NCI-H345 treated with DMSO at 0.1 percent for 48 hours (cell line): ENCODE measurements at regions not wholly inside any gene's neighbourhood (a gene's known extent, or its start where the extent isn't known, plus 50 kb on each side); places are given as distances from the start of the nearest gene placed in this dataset.
"Not testable (repeated sequence)": the region's sequence is repeated elsewhere in the genome, so short reads cannot be mapped to it uniquely, and the experiment has no call there.

Experiments
- DNase-seq: peaks from one replicate; lab custom pipeline; 2025; ENCODE audit not compliant: unreplicated experiment; lab: John Stamatoyannopoulos, UW

DNA sequence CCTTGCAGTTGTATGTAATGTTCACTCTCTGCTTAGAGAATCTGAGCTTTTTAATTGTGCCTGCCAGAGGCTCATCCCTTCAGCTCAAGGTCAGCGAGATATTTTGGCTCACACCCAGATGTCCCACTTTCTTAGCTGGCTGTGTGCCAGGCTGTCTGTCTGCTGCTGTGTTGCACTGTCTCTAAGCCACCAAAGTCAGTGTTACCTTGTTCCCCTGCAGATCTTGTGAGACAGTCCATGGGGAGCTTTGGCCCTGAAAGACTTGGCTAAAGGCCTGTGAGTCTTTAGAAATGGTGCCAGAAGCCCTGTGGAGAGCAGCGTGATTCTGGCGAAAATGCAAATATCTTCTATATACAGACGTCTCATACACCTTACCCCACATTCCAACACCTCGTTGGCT lies 293.7 kb downstream of the TTC6 start:
- peak; percentile 36 for DNase-seq

DNA sequence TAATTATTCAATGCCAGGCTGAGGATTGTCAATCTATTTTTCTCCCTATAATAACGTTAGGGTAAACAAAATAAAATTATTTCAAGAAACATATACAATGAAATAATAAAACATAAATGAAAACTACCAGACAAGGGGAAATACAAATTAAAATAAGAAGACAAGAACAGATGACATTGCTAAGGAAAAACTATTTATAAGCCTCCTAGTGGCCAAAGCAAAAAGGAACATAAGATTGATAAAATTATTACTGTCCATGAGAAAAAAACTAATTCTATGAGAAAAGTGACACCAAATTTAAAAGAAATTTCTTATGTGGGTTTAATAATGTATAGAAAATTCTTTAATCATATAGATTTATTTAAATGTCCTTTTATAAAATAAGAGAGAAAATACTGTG lies 294.7 kb downstream of the TTC6 start:
- no peak for DNase-seq

DNA sequence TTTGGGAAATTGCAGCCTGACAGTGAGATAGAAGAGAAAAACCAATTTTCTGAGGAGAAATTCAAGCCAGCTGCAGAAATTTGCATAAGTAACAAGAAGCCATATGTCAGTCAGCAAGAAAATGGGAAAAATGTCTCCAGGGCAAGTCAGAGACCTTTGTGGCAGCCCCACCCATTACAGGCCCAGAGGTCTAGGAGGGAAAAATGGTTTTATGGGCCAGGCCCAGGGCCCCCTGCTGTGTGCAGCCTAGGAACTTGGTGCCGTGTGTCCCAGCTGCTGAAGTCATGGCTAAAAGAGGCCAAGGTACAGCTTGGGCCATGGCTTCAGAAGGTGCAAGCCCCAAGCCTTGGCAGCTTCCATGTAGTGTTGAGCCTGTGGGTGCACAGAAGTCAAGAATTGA lies 296.1 kb downstream of the TTC6 start:
- DNase-seq, result not testable (repeated sequence)

DNA sequence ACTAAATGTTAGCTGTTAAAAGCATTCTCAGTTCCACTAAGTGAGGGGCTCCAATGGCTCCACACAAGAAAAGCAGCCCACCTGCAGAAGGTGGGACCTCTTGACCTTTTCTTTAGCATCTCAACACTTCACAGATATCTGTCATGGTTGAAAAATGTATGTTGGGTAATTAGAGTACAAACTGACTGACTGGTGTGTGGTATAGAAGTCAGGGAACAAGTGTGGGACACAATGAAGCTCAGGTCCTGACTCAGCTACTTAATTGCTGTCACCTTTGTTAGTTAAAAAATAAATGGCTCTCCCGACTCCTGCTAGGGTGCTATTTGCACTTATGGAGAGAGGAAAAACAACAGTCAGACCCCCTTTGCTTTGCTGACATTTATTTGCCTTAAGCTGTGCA lies 299.0 kb downstream of the TTC6 start:
- DNase-seq, result no peak

DNA sequence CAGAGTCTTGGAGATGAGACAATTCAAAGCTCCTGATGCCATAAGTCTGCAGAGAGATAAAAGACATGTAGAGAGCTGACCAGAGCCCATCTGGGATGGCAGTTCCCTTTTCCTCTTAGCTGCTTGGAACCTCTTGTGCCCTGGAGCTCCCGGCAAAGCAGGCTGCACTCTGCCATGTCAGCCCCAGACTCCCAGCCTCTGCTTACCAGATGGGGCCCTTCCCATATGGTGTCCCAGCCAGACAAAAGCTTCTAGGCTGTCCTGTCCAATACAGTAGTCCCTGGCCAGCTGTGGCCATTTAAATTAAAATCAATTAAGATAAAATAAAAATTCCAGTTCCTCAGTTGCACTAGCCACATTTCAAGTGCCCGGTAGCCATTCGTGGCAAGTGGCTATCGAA lies 303.9 kb downstream of the TTC6 start:
- DNase-seq, result no peak

DNA sequence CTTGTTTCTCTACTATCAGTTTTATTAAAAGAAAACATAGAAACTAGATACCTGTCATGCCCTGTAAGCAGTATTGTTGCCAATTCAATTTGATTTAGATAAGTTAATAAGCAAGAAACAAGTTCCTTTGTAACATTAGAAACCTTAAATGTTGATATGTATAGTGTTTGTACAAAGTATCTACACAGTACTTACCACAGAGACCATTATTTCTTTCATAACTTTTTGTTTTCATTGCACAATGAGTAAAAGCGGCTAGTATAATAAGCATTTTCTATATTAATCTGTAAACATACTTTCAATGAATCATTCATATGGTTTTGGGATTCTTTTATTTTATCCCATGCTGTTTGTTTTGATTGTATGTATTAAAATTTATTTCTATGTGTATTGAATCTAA lies 305.1 kb downstream of the TTC6 start:
- DNase-seq, result no peak

DNA sequence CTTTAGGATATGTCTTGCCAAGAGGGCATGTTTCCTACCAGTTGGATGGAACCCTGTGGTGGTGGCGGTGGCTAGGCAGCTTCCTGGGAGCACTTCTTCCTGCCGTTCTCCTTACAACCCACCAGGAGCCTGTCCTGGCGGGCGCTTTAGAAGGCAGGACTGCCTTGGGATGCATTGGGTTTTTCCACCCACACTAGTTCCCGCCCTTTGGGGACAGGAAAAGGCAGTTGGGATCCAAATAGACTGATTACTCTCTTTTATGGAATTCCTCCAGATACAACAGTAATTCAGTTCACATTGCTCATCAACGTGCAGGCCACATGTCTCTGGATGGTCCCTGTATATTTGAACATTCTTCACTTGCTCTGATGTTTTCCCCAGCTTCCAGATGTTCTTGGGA lies 305.7 kb upstream of the SSTR1 start:
- no peak for DNase-seq

DNA sequence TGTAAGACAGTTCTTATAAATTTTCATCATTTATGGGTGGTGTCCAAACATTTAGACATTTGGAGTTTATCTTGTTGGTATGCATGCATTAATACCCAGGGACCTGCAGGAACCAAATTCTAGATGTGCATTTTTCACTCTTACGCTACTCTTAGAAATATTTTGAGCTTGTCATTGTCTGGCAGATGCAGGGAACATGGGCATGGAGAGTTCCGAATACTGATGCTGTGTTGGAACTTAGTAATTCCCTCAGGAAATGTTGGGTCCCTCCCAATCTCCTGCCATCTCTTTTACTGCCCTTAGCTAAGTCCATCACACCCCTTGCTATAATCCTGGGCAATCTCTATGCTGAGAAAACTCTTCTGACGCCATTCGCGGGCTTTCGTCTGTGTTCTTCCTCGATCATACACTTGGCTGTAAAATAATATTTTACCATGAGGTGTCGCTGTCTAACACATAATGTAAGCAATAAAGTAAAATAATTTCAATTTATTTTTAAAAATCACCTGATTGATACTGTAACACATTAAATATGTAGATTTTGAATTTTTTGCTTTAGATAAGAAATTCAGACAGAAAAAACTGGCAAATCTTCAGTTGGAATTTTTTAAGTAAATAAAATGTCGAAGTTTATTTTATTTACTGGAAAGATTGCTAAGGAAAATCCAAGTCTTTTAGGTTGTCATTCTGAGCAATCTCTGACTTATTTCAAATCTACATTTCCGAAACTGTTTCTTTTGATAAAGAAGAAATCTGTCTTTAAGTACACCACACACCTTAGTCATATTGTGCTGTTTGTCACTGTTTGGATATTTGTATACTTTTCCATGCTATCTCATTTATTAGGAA lies 304.1 kb upstream of the SSTR1 start:
- peak; percentile 39 for DNase-seq

DNA sequence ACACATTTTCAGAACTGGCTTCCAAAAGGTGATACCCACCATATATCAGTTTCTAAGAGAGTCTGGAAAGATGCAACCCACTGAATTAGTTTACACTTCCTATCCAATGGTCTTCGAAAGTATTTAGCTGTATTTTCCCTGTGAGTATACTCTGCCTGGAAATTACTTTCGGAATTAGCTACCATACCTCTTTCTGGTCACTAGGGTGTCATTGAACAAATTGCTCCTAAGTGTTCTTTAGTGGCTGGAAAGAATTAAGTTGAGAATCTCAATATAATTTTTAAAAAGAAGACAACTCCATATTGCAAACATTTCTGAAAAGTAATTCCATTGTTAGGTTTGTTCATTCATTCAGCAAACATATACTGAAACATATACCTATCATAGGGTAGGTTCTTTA lies 283.1 kb upstream of the SSTR1 start:
- no peak for DNase-seq

DNA sequence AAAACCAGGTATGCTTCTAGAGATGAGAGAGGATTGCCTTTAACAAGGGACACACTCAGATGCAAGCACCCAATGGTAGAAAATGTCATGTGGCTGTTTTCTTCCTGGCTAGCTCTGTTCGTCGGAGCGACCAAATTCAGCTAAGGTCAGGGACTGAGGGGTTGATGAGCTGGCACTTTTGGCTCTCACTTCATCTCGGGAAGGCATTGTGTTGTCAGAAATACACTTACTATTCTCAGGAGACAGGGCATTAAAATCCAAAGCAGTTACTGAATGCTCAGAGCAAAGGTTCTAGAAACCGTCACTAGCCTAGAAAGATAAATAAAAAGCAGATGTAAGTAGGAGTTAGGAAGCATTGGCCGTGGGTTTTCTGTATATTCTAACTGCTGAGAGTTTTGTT lies 275.7 kb upstream of the SSTR1 start:
- no peak for DNase-seq

DNA sequence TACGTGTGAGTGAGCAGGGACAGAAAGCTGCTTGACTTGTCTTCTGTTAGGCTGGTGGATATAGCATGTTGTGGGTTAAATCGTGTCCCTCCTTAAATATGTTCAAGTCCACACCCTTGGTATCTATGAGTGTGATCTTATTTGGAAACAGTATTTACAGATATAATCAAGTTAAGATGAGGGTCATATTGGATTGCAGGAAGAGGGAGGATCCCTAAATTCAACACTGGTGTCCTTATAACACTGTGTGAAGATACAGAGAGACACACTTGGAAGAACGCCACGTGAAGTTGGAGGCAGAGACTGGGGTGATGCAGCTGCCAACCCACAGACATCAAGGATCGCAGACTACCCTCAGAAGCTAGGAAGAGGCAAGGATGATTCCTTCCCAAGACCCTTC lies 275.2 kb upstream of the SSTR1 start:
- DNase-seq, result no peak

DNA sequence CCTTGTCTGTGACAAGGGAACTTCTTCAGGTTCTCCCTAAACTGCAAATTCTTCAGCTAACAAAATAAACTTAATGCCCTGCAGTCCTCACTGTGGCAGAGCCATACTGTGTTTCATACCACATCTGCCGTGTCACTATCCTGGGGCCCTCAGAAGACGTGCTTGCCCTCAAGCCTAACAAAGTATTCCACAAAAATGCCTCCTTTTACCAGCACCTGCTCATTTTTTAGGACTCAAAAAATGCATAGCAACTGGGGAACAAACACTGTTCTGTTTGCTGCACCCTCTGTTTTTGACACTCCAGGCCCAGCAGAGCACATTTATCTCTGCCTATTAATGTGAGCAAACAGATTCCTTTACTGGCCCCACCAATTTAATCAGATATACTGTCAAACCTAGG lies 270.7 kb upstream of the SSTR1 start:
- DNase-seq, result no peak

DNA sequence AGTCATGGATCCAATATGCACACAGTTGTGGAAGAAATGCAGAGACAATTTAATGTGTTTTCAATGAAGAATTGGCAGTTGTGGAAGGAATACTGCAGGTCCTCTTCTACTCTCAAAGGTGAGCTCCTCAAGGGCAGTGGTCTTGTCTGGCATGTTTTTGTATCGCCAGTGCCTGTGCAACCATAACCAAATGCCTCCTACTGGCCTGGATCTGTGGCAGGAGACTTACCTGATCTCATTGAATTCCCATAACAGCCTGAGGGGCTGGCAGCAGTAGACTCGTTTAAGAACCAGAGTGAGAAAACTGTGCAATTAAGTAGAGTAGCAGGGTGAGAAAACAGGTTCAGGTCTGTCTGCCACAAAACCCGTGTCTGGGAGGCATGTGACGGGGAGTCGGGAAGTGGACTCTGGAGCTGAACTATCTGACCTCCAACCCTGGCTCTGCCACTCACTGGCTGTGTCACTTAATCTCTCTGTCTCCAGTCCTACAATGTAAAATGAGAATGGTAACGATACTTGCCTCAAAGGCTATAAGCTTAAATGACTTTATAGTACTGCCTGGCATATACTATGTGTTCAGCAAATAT lies 268.2 kb upstream of the SSTR1 start:
- no peak for DNase-seq

DNA sequence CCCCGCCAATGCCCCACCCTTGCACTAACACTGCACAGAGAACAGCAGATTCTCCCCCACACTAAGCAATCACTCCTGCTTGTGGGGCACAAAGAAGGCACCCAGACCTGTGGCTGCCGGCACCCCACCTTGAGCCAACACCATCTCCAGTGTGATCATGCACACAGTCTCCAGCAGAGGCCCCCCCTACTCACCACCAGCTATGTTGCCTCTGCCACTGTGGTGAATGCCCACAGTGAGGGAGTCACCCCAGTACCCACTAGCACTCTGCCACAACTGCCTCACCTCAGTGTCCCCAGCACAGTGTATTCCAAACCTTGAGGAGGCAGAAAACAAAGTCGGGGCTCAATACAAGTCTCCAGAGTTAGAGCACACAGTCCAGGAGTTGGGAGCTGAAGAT lies 261.7 kb upstream of the SSTR1 start:
- DNase-seq, result no peak

DNA sequence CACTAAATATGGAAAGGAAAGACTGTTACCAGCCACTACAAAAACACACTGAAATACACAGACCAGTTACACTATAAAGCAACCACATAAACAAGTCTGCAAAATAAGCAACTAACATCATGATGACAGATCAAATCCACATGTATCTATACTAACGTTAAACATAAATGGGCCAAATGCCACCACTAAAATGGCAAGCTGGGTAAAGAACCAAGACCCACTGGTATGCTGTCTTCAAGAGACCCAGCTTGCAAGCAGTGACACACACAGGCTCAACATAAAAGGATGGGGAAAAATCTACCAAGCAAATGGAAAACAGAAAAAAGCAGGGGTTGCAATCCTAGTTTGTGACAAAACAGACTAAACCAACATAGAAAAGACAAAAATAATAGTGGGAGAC lies 260.9 kb upstream of the SSTR1 start:
- no peak for DNase-seq

DNA sequence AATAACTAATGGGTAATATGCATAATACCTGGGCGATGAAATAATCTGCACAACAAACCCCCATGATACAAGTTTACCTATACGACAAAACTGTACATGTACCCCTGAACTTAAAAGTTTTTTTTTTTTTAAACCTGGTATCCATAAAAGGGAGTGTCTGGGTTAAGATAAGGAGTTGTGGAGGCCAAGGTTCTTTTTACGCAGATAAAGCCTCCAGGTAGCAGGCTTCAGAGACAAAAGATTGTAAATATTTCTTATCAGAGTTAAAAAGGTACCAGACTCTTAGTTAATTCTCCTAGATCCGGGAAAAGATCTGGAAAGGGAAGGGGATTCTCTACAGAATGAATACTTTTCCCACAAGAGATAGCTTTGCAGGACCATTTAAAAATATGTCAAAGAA lies 259.4 kb upstream of the SSTR1 start:
- DNase-seq, result no peak

DNA sequence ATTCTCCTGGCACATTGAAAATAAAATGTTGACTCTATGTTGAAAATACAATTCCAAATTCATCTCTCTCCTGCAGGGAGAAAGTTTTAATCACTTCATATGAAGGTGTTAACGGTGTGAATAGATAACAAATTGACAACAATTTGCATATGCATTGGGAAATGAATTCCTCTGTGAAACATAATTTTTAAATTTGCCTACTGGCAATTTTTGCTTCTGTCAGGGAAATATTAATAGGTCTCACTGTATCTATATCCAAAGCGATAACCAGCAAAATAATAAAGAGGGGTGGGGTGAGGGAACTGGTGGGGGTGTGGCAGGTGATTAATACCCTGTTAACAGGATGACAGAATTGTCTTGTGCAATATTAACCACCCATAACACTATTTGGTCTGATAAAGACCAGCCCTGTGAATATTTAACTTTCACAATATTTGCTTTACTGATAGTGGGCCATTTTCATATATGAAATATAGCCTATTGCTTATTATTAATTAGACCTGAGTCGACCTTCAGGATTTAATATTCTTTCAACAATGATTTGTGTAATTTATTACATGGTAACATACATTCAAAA lies 239.0 kb upstream of the SSTR1 start:
- DNase-seq, result no peak

DNA sequence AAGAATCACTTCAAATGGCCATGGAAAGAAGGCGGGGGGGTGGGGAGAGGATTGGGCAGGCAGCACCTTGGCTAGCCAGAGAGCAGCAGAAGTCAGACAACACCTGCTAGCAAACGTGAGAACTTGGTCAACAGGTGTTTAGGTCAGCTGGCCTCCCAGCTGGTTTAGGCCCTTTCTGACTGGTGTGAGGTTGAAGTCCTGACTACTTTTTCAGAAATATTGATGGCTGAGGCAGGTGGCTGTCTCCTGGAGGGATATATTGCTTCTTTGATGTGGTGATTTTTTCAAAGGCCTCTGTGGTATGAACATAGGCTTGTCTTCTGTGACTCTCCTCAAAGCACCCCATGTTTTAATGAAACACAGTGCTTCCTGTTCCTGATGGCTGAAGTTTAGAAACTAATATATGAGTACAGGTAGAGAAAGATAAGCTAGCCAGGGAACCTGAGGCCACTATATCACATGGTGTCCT lies 238.2 kb upstream of the SSTR1 start:
- no peak for DNase-seq

DNA sequence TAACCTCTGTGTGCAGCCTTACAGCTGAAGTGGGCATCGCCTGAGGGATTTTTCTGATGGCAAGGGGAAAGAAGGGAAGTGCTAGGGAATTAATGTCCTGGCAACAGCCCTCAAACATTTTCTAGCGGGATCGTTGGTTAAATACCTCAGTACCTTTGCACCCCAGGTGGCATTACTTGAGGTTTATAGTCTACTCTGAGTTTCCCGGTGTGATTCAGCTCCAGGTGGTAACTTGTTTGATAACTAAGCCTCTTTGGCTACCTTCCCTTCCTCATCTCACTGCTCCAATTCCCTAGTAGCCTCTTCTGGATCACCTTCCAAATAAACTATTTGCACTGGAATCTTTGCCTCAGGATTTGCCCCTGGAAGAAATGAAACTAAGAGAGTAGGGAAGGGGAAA lies 237.0 kb upstream of the SSTR1 start:
- no peak for DNase-seq

DNA sequence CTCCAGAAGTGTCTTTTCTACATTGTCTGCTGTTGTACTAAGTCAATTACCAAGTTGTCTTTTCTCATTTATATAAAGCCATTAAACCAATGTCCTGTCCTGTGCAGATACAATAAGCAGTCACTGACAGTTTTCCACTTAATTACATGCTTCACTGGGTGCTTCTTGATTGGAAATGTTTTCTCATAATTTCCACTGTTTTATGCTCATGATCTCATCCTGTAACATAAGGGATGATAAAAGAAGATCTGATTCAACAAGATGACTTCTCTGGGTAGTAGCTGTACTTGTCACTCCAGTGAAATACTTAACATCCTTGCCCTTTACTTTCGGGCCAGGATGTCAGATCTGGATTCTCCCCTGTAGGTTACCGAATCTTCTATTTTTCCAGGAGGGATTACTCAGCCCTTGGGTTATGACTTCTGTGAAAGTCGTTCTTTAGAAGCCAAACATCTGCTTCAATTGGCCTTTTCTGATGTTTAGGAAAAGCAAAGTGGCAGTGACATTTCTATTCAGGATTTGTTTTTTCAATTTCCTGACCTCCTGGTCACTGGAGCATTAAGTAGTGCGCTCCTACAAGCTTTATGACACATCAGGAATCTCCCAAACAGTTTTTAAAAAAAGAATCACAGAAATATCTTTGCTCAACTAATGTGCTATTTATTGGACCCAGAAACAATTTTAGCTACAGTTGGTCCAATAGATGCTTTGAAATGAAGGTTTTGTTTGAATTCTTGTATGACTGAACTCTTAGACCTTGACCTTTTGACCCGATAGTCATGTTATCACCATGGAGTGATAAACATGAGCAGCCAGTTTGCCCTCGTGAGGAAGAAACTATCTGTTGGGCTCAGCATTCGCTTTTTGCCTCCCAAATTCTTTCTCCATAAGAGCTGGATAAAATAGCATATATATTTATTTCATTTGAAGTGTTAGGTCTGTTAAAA lies 234.5 kb upstream of the SSTR1 start:
- DNase-seq, result no peak

DNA sequence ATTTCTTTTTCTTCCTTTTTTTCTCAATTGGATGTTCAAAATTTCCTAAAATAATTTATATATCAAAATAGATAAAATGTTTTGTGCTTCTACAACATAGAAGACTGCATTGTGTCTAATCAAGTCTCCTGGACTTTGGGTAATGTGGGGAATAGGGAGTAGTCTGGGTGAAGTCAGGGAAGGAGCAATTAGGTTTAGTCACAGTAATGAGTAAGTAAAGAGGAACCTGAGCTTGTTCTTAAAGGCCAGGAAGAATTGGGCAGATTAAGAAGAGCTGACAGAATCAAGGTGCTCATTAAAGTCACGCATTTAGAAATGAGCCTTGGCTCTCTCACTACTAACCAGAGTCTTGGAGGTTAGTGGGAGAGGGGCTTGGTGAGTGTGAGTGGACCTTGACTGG lies 233.3 kb upstream of the SSTR1 start:
- DNase-seq, result no peak
